BJ (cell line): ENCODE measurements at regions not wholly inside any gene's neighbourhood (a gene's known extent, or its start where the extent isn't known, plus 50 kb on each side); places are given as distances from the start of the nearest gene placed in this dataset.

Source experiments
- CTCF ChIA-PET: fragments of 350-600 bp; formaldehyde crosslinking; extraction: SDS; loops from one replicate; lab custom pipeline; 2021; ENCODE audit warnings: antibody characterized with exemption, inconsistent platforms; lab: Yijun Ruan, JAX
- POLR2A ChIA-PET: fragments of 300-600 bp; sonication (Branson Sonifier 250); formaldehyde crosslinking; extraction: SDS; loops from one replicate; lab custom pipeline; 2021; ENCODE audit warnings: antibody characterized with exemption; lab: Charles Lee
- DNase-seq: peaks from one replicate; pipeline ENCODE4 v3.0.0-alpha.2; 2011; ENCODE audit warnings: low read depth
- H3K27me3 ChIP-seq: 2 replicates; pipeline ENCODE4 v1.6.0; 2011; ENCODE audit warnings: low read length; ENCODE audit not compliant: control insufficient read depth, insufficient read depth
- H3K36me3 ChIP-seq: 2 replicates; pipeline ENCODE4 v1.5.1; 2011; ENCODE audit warnings: low read length; ENCODE audit not compliant: control insufficient read depth, insufficient read depth
- H3K4me3 ChIP-seq: 2 replicates; pipeline ENCODE4 v1.5.1; 2011; ENCODE audit warnings: low read depth, mild to moderate bottlenecking, control low read depth, low read length
- TF ChIP-seq, protein P1 (sequence below): IDR thresholded peaks from 2 replicates; pipeline ENCODE4 v1.5.1; 2011; ENCODE audit warnings: low read depth, mild to moderate bottlenecking, control low read depth, inconsistent platforms, low read length, moderate library complexity; ENCODE audit not compliant: insufficient read depth

DNA sequence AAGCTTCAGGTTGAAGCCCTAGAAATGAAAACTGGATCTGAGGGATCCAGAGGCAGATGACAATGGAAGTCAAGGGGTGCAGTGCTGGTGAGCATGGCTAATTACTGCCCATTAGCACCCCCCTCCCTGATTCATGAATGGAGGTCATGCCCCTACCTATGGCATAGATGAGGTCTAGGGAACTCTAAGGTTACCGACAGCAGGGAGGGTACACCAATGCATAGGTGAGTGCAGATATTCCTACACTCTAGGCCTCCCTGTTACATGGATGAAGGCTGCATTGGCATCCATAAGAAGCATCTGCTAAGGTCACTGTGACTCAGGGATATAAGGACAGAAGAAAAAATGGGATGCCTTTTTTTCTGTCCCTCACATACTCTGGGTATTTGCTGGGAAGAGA lies 147.3 kb downstream of the CCDC59 start:
- CTCF ChIA-PET: no interaction called here
- H3K4me3 ChIP-seq: no peak overlapping the region
- H3K36me3 ChIP-seq: no peaks in the 10 kb centered on the region
- no peak for DNase-seq
- no peaks in the 10 kb centered on the region for H3K27me3 ChIP-seq
- TF ChIP-seq, protein P1, sequence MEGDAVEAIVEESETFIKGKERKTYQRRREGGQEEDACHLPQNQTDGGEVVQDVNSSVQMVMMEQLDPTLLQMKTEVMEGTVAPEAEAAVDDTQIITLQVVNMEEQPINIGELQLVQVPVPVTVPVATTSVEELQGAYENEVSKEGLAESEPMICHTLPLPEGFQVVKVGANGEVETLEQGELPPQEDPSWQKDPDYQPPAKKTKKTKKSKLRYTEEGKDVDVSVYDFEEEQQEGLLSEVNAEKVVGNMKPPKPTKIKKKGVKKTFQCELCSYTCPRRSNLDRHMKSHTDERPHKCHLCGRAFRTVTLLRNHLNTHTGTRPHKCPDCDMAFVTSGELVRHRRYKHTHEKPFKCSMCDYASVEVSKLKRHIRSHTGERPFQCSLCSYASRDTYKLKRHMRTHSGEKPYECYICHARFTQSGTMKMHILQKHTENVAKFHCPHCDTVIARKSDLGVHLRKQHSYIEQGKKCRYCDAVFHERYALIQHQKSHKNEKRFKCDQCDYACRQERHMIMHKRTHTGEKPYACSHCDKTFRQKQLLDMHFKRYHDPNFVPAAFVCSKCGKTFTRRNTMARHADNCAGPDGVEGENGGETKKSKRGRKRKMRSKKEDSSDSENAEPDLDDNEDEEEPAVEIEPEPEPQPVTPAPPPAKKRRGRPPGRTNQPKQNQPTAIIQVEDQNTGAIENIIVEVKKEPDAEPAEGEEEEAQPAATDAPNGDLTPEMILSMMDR: no peak
- POLR2A ChIA-PET: no interaction called here

DNA sequence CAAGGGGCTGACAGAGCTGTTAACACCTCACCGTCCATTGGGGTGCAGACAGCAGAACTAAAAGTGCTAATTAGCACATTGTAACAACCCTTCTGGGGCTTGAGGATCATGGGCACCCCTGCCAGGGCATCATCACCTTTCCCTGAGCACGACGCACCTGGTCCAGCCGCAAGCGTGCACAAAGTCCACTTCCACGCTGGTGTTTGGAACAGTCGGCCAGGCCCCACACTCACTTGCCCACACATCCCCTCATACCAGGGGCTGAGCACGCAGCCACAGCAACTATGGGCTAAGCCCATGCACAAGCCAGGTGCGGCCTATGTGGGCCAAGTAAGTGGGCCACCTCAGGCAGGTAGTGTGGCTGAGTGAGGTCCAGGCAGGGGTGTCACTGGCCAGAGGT lies 148.7 kb downstream of the CCDC59 start:
- Histone ChIP-seq H3K27me3 (no peaks in the 10 kb centered on the region), H3K4me3 (no peak overlapping the region), H3K36me3 (no peaks in the 10 kb centered on the region)
- CTCF ChIA-PET: no interaction called here
- no peak for DNase-seq
- TF ChIP-seq, protein P1: no peak
- POLR2A ChIA-PET: no interaction called here

DNA sequence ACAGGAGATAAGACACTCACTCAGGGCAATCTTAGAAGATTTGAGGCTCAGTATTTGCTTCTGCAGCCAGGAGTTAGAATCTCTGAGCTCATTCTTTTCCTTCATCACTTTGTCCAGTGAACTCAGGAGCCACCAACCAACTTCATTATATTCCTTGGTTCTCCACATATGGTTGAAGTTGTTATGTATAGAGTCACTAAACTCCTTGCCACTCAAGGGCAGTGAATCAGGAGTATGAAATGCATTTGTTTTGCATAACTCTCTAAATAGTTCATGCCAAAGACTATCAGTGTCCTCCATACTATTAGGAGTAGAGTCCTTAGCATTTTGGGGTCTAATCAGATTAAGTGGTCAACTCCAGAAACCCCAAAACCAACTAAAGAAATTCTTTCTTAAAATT lies 150.6 kb downstream of the CCDC59 start:
- CTCF ChIA-PET: no interaction called here
- DNase-seq: no peak
- Histone ChIP-seq H3K27me3 (no peaks in the 10 kb centered on the region), H3K4me3 (no peak overlapping the region), H3K36me3 (no peaks in the 10 kb centered on the region)
- POLR2A ChIA-PET: no interaction called here
- TF ChIP-seq, protein P1: no peak

DNA sequence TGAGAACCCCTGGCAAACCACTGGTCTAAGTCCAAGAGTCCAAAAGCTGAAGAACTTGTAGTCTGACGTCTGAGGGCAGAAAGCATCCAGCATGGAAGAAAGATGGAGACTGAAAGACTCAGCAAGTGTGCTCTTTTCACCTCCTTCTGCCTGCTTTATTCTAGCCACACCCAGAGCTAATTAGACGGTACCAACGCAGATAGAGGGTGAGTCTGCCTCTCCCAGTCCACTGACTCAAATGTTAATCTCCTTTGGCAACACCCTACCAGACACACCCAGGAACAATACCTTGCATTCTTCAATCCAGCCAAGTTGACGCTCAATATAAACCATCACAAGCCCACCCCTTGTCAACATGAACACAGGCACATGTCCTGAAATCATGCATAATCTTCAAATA lies 155.1 kb downstream of the CCDC59 start:
- POLR2A ChIA-PET: no interaction called here

DNA sequence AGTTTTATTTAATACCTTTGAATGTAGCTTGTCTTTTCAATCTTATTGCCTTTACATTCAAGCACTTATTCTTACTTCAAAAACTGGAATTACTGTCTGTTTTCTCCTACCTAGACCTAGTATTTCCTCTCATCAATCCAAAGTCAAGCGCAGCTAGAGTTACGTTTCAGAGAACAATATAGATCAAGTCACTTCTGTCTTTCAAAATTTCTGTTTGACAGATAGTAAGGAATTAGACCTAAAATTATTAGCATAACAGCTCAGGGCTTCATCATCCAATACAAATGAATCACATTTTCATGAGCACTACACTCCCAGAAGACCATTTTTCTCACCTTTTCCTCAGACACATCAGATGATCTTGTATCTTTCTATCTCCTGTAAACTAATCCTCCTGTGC lies 170.6 kb downstream of the CCDC59 start:
- H3K36me3 ChIP-seq: no peaks in the 10 kb centered on the region

More for the DNA sequence above, 155.1 kb downstream of the CCDC59 start:
- DNase-seq: no peak
- H3K36me3 ChIP-seq: no peaks in the 10 kb centered on the region
- TF ChIP-seq, protein P1: no peak
- H3K27me3 ChIP-seq: no peaks in the 10 kb centered on the region
- CTCF ChIA-PET: no interaction called here
- H3K4me3 ChIP-seq: no peak overlapping the region

More for the DNA sequence above, 170.6 kb downstream of the CCDC59 start:
- POLR2A ChIA-PET: no interaction called here
- DNase-seq: no peak
- TF ChIP-seq, protein P1: no peak
- Histone ChIP-seq H3K27me3 (no peaks in the 10 kb centered on the region), H3K4me3 (no peak overlapping the region)
- CTCF ChIA-PET: no interaction called here
